Left lung (tissue), 4 donors: ENCODE measurements at regions not wholly inside any gene's neighbourhood (a gene's known extent, or its start where the extent isn't known, plus 50 kb on each side); places are given as distances from the start of the nearest gene placed in this dataset.

Source experiments
- ATAC-seq: fragments of 200-7000 bp; cut with Tn5 transposase; one replicate; pipeline ENCODE4 v1.9.1; 2020; ENCODE audit warnings: moderate library complexity
- DNase-seq, 4 donors: peaks; one replicate each; pipeline ENCODE4 v3.0.0-alpha.2; 2013 to 2020
- H3K27ac ChIP-seq, 2 donors: fragments of 200-600 bp; sonication (generic) in 1 of 2; one replicate each; pipeline versions ENCODE4 v1.5.0 to v1.8.0; 2020 to 2021
- H3K27me3 ChIP-seq, 2 donors: fragments of 200-600 bp; sonication (generic) in 1 of 2; one replicate each; pipeline versions ENCODE4 v1.5.0 to v1.8.0; 2020 to 2021
- H3K36me3 ChIP-seq, 2 donors: fragments of 200-600 bp; sonication (generic) in 1 of 2; one replicate each; pipeline versions ENCODE4 v1.5.0 to v1.8.0; 2020 to 2021
- H3K4me1 ChIP-seq, 2 donors: fragments of 200-600 bp; one replicate each; pipeline ENCODE4 v1.8.0; 2021
- H3K4me3 ChIP-seq, 2 donors: fragments of 200-600 bp; sonication (generic) in 1 of 2; one replicate each; pipeline versions ENCODE4 v1.5.0 to v1.8.0; 2020 to 2021; ENCODE audit warnings: mild to moderate bottlenecking in 1 of 2
- H3K9me3 ChIP-seq, 2 donors: fragments of 200-600 bp; sonication (generic) in 1 of 2; one replicate each; pipeline versions ENCODE4 v1.5.0 to v1.8.0; 2020 to 2021
- intact Hi-C, 2 donors: fragments of 100-400 bp; cut with DNase I; formaldehyde crosslinking; loops; one replicate each; pipeline versions ENCODE4 v1.11.2 to v1.14.2; 2022
- TF ChIP-seq, protein P1 (sequence below), 2 donors: fragments of 200-600 bp; sonication (generic) in 1 of 2; IDR thresholded peaks; one replicate each; pipeline versions ENCODE4 v1.5.0 to v1.8.0; 2021; ENCODE audit warnings: antibody characterized with exemption in 2 of 2
- donor health status: DM: no; HTN: yes; CAD: no.
- donor health status: DM: no; HTN: no; CAD: no.

DNA sequence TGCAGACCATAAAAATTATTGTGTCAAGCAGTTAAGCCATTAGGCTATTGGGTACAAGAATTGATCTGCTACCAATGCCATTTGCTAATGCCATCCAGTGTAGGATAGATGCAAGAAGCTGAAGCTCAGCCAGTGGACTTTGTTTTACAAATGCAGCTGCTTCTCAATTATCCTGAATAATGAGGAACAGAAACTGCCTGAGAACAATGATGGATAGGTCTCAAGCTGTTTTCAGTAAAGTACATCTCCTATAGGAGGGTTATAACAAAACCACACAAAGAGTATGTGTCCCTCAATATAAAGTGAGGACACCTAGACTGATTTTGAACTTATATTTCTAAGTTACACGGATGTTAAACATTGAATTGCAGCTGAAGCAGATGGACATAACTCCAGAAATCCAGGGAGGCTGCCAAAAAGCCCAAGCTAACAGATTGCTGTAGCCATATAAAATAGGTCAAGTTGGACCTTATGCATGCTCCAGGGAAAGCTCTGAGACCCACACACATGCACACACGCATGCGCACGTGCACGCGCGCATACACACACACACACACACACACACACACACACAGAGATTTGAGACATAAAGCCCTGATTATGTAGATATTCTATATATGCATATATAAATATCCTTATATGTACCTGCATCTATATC, 482.7 kb upstream of the CD180 start:
- Histone ChIP-seq H3K4me3 (no peak overlapping the region), H3K27ac (no peak overlapping the region), H3K9me3 (no peaks in the 10 kb centered on the region), H3K36me3 (no peaks in the 10 kb centered on the region), H3K4me1 (no peaks in the 10 kb centered on the region), H3K27me3 (no peaks in the 10 kb centered on the region)
- peak in 1 of 4 donors; percentile 13 for DNase-seq
- TF ChIP-seq, protein P1, sequence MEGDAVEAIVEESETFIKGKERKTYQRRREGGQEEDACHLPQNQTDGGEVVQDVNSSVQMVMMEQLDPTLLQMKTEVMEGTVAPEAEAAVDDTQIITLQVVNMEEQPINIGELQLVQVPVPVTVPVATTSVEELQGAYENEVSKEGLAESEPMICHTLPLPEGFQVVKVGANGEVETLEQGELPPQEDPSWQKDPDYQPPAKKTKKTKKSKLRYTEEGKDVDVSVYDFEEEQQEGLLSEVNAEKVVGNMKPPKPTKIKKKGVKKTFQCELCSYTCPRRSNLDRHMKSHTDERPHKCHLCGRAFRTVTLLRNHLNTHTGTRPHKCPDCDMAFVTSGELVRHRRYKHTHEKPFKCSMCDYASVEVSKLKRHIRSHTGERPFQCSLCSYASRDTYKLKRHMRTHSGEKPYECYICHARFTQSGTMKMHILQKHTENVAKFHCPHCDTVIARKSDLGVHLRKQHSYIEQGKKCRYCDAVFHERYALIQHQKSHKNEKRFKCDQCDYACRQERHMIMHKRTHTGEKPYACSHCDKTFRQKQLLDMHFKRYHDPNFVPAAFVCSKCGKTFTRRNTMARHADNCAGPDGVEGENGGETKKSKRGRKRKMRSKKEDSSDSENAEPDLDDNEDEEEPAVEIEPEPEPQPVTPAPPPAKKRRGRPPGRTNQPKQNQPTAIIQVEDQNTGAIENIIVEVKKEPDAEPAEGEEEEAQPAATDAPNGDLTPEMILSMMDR (IDR thresholded peaks at IDR 0.05) = no peak
- ATAC-seq = no peak
- intact Hi-C loops = no loop called here

DNA sequence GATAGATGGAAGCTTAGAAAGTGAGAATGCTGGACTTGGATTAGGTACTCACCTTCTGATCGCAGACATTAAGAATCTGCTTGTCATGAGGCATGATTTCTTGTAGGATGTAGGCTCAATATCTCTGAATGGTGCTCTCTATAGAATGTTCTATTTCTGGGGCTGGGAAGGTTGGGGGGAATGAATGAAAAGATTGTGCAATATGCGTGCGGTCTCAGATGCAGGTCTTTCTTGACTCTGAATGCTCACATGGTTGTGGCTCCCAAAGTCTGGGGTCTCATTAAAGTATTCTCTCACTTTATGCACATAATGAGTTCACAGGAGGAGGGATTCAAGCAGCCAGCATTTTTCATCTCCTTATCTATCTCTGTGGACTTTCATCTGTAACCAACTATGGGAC, 482.0 kb upstream of the CD180 start:
- intact Hi-C loops = no loop called here
- DNase-seq (no peak), ATAC-seq (no peak)
- no peak overlapping the region for H3K4me3 ChIP-seq
- no peaks in the 10 kb centered on the region for H3K36me3 ChIP-seq
- TF ChIP-seq, protein P1 (IDR thresholded peaks at IDR 0.05) = no peak
- H3K4me1 ChIP-seq = no peaks in the 10 kb centered on the region
- no peaks in the 10 kb centered on the region for H3K9me3 ChIP-seq
- no peaks in the 10 kb centered on the region for H3K27me3 ChIP-seq
- no peak overlapping the region for H3K27ac ChIP-seq

DNA sequence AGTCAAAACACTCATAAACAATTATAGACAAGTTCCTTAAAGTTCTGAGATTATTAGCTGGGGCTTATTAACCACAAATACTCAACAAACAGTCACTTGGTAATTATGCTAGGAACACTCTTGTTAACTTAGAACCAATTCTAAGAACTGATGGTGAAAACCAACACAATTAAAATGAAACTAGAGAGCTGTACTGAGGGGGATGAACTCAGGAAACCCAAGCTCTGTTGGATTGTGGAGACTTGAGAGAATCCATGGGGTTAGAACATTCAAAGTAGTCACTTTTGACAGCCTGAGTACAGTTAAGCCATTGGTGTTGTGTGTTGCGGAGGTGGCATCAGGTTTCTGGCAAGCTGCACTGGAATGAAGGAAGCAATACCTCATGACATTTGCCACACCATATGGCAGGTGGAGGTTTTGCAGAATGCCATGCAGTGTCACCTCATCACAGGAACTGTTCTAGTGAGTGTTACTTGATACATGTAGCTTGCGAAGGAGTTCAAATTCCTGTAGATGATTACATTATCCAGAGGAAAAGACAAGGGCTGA, 480.9 kb upstream of the CD180 start:
- no peak overlapping the region for H3K4me3 ChIP-seq
- H3K9me3 ChIP-seq = no peaks in the 10 kb centered on the region
- no peaks in the 10 kb centered on the region for H3K36me3 ChIP-seq
- ATAC-seq (no peak), DNase-seq (no peak)
- H3K27ac ChIP-seq = no peak overlapping the region
- intact Hi-C loops = no loop called here
- H3K4me1 ChIP-seq = no peaks in the 10 kb centered on the region
- no peaks in the 10 kb centered on the region for H3K27me3 ChIP-seq
- TF ChIP-seq, protein P1 (IDR thresholded peaks at IDR 0.05) = no peak

DNA sequence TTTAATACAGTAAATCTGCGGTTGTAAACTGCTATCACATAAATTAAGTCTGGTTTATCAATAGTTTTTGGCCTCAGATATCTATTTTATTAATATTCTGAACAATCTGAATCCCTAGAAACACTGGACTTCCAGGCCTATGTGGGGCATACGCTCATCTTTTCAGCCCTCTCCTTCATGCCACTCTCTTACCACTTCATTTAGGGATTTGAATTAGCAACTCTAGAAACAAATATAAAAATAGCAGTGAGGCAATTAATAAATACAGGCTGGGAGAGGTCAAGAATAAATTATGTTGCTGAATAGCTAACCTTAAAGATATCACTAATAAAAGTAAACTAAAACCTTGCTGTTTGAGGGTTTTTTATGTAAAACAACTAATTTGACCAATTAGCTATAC, 480.3 kb upstream of the CD180 start:
- Histone ChIP-seq H3K4me3 (no peak overlapping the region), H3K4me1 (no peaks in the 10 kb centered on the region), H3K27me3 (no peaks in the 10 kb centered on the region), H3K27ac (no peak overlapping the region), H3K36me3 (no peaks in the 10 kb centered on the region), H3K9me3 (no peaks in the 10 kb centered on the region)
- intact Hi-C loops = no loop called here
- TF ChIP-seq, protein P1 (IDR thresholded peaks at IDR 0.05) = no peak
- DNase-seq (no peak), ATAC-seq (no peak)

DNA sequence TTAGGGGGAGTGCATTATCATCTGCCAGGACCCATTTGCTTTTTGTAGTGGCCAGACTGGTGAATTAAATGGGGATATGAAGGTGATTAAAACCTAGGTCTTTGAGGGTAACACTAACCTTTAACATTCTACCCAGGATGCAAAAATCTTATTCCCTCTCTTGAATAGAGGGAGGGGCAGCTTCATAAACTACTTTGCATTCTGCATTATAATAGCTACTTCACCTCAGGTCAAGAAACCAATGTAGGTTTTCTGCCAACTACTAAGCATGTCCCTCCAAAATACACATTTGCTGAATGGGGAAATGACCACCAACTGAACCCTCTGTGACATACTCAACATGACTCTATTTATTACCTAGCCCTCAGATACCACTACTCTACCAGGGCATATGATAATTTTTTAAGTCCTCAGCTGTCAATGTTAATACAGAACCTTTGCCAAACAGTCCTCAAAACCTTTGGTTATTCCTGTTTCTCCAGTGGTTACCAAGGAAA, 477.6 kb upstream of the CD180 start:
- H3K4me3 ChIP-seq = no peak overlapping the region
- peak; percentile 55 for ATAC-seq
- intact Hi-C loops = no loop called here
- H3K36me3 ChIP-seq = no peaks in the 10 kb centered on the region
- TF ChIP-seq, protein P1 (IDR thresholded peaks at IDR 0.05) = no peak
- no peak for DNase-seq
- no peaks in the 10 kb centered on the region for H3K9me3 ChIP-seq
- H3K4me1 ChIP-seq = no peaks in the 10 kb centered on the region
- H3K27me3 ChIP-seq = no peaks in the 10 kb centered on the region
- H3K27ac ChIP-seq = no peak overlapping the region
